Spinal cord (tissue), 9 donors: ENCODE measurements at regions not wholly inside any gene's neighbourhood (a gene's known extent, or its start where the extent isn't known, plus 50 kb on each side); places are given as distances from the start of the nearest gene placed in this dataset.

Experiments used
- DNase-seq, 6 donors: peaks; one replicate each; pipeline versions ENCODE4 v3.0.0 to v3.0.0-alpha.2; 2013 to 2015; ENCODE audit warnings: low spot score in 6 of 6, low read depth in 4 of 6
- H3K27ac ChIP-seq: one replicate; pipeline ENCODE4 v1.5.1; 2013; ENCODE audit warnings: low read depth, low read length, control low read depth
- H3K27me3 ChIP-seq: one replicate; pipeline ENCODE4 v1.6.1; 2013; ENCODE audit warnings: low read length; ENCODE audit not compliant: control insufficient read depth, insufficient read depth
- H3K36me3 ChIP-seq: one replicate; pipeline ENCODE4 v1.6.1; 2013; ENCODE audit warnings: low read length; ENCODE audit not compliant: control insufficient read depth, insufficient read depth
- H3K4me1 ChIP-seq: one replicate; pipeline ENCODE4 v1.6.1; 2013; ENCODE audit warnings: low read length; ENCODE audit not compliant: control insufficient read depth, insufficient read depth
- H3K4me3 ChIP-seq: one replicate; pipeline ENCODE4 v1.5.1; 2013; ENCODE audit warnings: low read depth, low read length, control low read depth
- H3K9me3 ChIP-seq: one replicate; pipeline ENCODE4 v1.6.1; 2013; ENCODE audit warnings: low read length; ENCODE audit not compliant: control insufficient read depth, insufficient read depth
- WGBS: methylation state at CpG from one replicate; pipeline ENCODE4 v1.1.5; 2013; ENCODE audit warnings: missing lambda C conversion rate; ENCODE audit not compliant: insufficient coverage; 5-methylcytosine and 5-hydroxymethylcytosine counted together
- donor health status: healthy.

- Histone ChIP-seq H3K36me3 (no peaks in the 10 kb centered on the region), H3K4me3 (no peak overlapping the region), H3K4me1 (no peaks in the 10 kb centered on the region), H3K9me3 (no peaks in the 10 kb centered on the region), H3K27ac (no peak overlapping the region), H3K27me3 (no peaks in the 10 kb centered on the region)
- 50% methylated on average over 1 of the region's 5 CpGs for whole genome bisulfite sequencing
- no peak for DNase-seq
These were observed 128.8 kb upstream of the CD93 start for GRCh38 chr20:23214903-23215302.

- no peaks in the 10 kb centered on the region for H3K4me1 ChIP-seq
- no peak for DNase-seq
- no peak overlapping the region for H3K4me3 ChIP-seq
- no peaks in the 10 kb centered on the region for H3K27me3 ChIP-seq
- 60% methylated on average over 1 of the region's 6 CpGs for WGBS
- no peaks in the 10 kb centered on the region for H3K9me3 ChIP-seq
- no peak overlapping the region for H3K27ac ChIP-seq
- no peaks in the 10 kb centered on the region for H3K36me3 ChIP-seq
These were observed 126.4 kb upstream of the CD93 start for GRCh38 chr20:23212464-23212995.

GRCh38 chr20:23212011-23212410, 125.9 kb upstream of the CD93 start:
- peak in 1 of 6 donors; percentile 41 for DNase-seq
- no peaks in the 10 kb centered on the region for H3K27me3 ChIP-seq

GRCh38 chr20:23211164-23211563, 125.0 kb upstream of the CD93 start:
- H3K27ac ChIP-seq, result no peak overlapping the region
- H3K4me3 ChIP-seq, result no peak overlapping the region
- H3K27me3 ChIP-seq, result no peaks in the 10 kb centered on the region
- H3K36me3 ChIP-seq, result no peaks in the 10 kb centered on the region
- peaks cover 10% of the 10 kb centered on the region for H3K4me1 ChIP-seq
- DNase-seq, result no peak
- no peaks in the 10 kb centered on the region for H3K9me3 ChIP-seq
- 89% methylated on average over 2 of the region's 3 CpGs for WGBS

More at GRCh38 chr20:23212011-23212410, 125.9 kb upstream of the CD93 start:
- Histone ChIP-seq H3K27ac (no peak overlapping the region), H3K4me1 (peaks cover 3% of the 10 kb centered on the region), H3K9me3 (no peaks in the 10 kb centered on the region), H3K4me3 (no peak overlapping the region), H3K36me3 (no peaks in the 10 kb centered on the region)

- Histone ChIP-seq H3K27ac (no peak overlapping the region), H3K9me3 (no peaks in the 10 kb centered on the region), H3K27me3 (peaks cover 2% of the 10 kb centered on the region), H3K4me1 (peaks cover 30% of the 10 kb centered on the region), H3K4me3 (no peak overlapping the region), H3K36me3 (no peaks in the 10 kb centered on the region)
- 83% methylated on average over 1 of the region's 1 CpG for WGBS
- no peak for DNase-seq
These were observed 121.9 kb upstream of the CD93 start for GRCh38 chr20:23207826-23208540.

- WGBS, result 97% methylated on average over 3 of the region's 7 CpGs
- no peaks in the 10 kb centered on the region for H3K9me3 ChIP-seq
These were observed 120.9 kb upstream of the CD93 start for GRCh38 chr20:23206995-23207394.

GRCh38 chr20:23206061-23206460, 119.9 kb upstream of the CD93 start:
- peak overlapping the region; percentile 45 for H3K27ac ChIP-seq
- H3K27me3 ChIP-seq, result peaks cover 2% of the 10 kb centered on the region

More at GRCh38 chr20:23206995-23207394, 120.9 kb upstream of the CD93 start:
- Histone ChIP-seq H3K27me3 (peaks cover 2% of the 10 kb centered on the region), H3K36me3 (no peaks in the 10 kb centered on the region), H3K27ac (no peak overlapping the region), H3K4me1 (peaks cover 30% of the 10 kb centered on the region), H3K4me3 (no peak overlapping the region)
- no peak for DNase-seq

GRCh38 chr20:23205611-23206041, 119.5 kb upstream of the CD93 start:
- Histone ChIP-seq H3K36me3 (no peaks in the 10 kb centered on the region), H3K27me3 (peaks cover 2% of the 10 kb centered on the region)
- peak; percentile 56 to 95 (median 78) for DNase-seq

More at GRCh38 chr20:23206061-23206460, 119.9 kb upstream of the CD93 start:
- WGBS, result 75% methylated on average over 2 of the region's 2 CpGs
- no peak for DNase-seq
- H3K4me3 ChIP-seq, result no peak overlapping the region
- H3K36me3 ChIP-seq, result no peaks in the 10 kb centered on the region
- H3K9me3 ChIP-seq, result no peaks in the 10 kb centered on the region
- peaks cover 30% of the 10 kb centered on the region for H3K4me1 ChIP-seq

GRCh38 chr20:23205211-23205610, 119.1 kb upstream of the CD93 start:
- Histone ChIP-seq H3K4me1 (peaks cover 30% of the 10 kb centered on the region), H3K27ac (peak overlapping the region; percentile 45), H3K9me3 (no peaks in the 10 kb centered on the region), H3K4me3 (no peak overlapping the region), H3K27me3 (peaks cover 2% of the 10 kb centered on the region), H3K36me3 (no peaks in the 10 kb centered on the region)
- DNase-seq, result peak in 5 of 6 donors; percentile 35 to 85 (median 52)
- 20% methylated on average over 7 of the region's 7 CpGs for WGBS

More at GRCh38 chr20:23205611-23206041, 119.5 kb upstream of the CD93 start:
- Histone ChIP-seq H3K9me3 (no peaks in the 10 kb centered on the region), H3K4me3 (no peak overlapping the region), H3K4me1 (peaks cover 30% of the 10 kb centered on the region), H3K27ac (peak overlapping the region; percentile 45)
- WGBS, result 11% methylated on average over 10 of the region's 10 CpGs
